Stimulated activated CD4-positive, alpha-beta T cell treated with anti-CD3 and anti-CD28 coated beads, Interleukin-2, amount 100 ng/mL, for 24 hours (primary cell): ENCODE measurements at regions not wholly inside any gene's neighbourhood (a gene's known extent, or its start where the extent isn't known, plus 50 kb on each side); places are given as distances from the start of the nearest gene placed in this dataset.

Experiments
- DNase-seq, 2 donors: peaks; one replicate each; pipeline ENCODE4 v3.0.0-alpha.2; 2020

GRCh38 chr2:46239175-46239846, 57.9 kb upstream of the EPAS1 start:
- peak in 1 of 2 donors; percentile 27 for DNase-seq

- peak; percentile 61 to 64 for DNase-seq
Observed at GRCh38 chr2:46239847-46240181, 57.4 kb upstream of the EPAS1 start.

DNA sequence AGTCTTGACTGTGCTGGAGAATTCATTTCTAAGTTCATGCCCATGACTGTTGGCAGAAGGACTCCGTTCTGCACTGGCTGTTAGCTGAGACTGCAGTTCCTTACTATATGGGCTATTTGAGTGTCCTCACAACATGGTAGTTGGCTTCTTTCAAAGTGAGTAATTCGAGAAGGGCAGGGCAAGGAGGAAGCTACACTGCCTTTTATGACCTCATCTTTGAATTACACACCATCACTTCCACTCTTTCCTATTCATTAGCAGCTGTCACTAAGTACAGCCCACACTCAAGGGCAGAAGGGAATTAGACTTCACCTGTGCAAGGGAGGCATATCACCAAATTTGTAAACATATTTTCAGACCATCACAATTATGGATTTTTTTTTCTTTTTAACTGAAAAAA, 55.9 kb upstream of the EPAS1 start:
- DNase-seq: no peak

DNA sequence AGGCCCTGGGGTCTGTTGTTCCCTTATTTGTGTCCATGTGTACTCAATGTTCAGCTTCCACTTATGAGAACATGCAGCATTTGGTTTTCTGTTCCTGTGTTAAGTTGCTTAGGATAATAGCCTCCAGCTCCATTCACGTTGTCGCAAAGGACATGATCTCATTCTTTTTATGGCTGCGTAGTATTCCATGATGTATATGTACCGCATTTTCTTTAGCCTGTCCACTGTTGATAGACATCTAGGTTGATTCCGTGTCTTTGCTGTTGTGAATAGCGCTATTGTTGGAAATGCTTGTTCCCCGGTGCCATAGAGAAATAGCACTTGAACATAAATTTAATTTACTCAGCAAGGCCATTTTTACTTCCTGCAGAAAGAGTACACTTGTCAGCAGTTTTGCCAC, 51.3 kb upstream of the EPAS1 start:
- no peak for DNase-seq

GRCh38 chr2:46246790-46247189, 50.4 kb upstream of the EPAS1 start:
- DNase-seq: no peak
